SK-N-SH treated with all-trans-retinoic acid at 6 μM for 48 hours (cell line): ENCODE measurements at regions not wholly inside any gene's neighbourhood (a gene's known extent, or its start where the extent isn't known, plus 50 kb on each side); places are given as distances from the start of the nearest gene placed in this dataset.

ENCODE experiments used
- ATAC-seq: fragments of 200-7000 bp; cut with Tn5 transposase; 3 replicates; pipeline ENCODE4 v1.9.1; 2020; ENCODE audit warnings: mild to moderate bottlenecking, moderate library complexity
- BACH2 ChIP-seq: fragments of 250-450 bp; sonication (Bioruptor Pico); IDR thresholded peaks from 2 replicates; pipeline ENCODE4 v1.9.0; 2021; ENCODE audit warnings: mild to moderate bottlenecking, borderline replicate concordance
- CSDC2 ChIP-seq: fragments of 250-450 bp; sonication (Bioruptor Pico); IDR thresholded peaks from 2 replicates; pipeline ENCODE4 v1.5.0; 2020; ENCODE audit warnings: mild to moderate bottlenecking, moderate library complexity
- GLIS3 ChIP-seq: fragments of 250-450 bp; sonication (Bioruptor Pico); IDR thresholded peaks from 2 replicates; pipeline ENCODE4 v1.5.0; 2020; ENCODE audit warnings: mild to moderate bottlenecking, moderate library complexity
- ISL1 ChIP-seq: fragments of 250-450 bp; sonication (Bioruptor Pico); IDR thresholded peaks from 2 replicates; pipeline ENCODE4 v2.1.2; 2022; ENCODE audit warnings: mild to moderate bottlenecking, moderate library complexity
- OSR1 ChIP-seq: fragments of 250-450 bp; sonication (Bioruptor Pico); IDR thresholded peaks from 2 replicates; pipeline ENCODE4 v1.8.0; 2022; ENCODE audit warnings: moderate library complexity, mild to moderate bottlenecking, inconsistent platforms
- RARB ChIP-seq: fragments of 250-450 bp; sonication (Bioruptor Pico); IDR thresholded peaks from 2 replicates; pipeline ENCODE4 v1.8.0; 2021; ENCODE audit warnings: mild to moderate bottlenecking, moderate library complexity
- SNAI2 ChIP-seq: fragments of 250-450 bp; sonication (Bioruptor Pico); IDR thresholded peaks from 2 replicates; pipeline ENCODE4 v1.5.0; 2020; ENCODE audit warnings: mild to moderate bottlenecking, moderate library complexity
- TCF4 ChIP-seq: fragments of 250-450 bp; sonication (Bioruptor Pico); IDR thresholded peaks from 2 replicates; pipeline ENCODE4 v1.8.0; 2021; ENCODE audit warnings: mild to moderate bottlenecking, moderate library complexity, borderline replicate concordance
- TOX ChIP-seq: fragments of 250-450 bp; sonication (Bioruptor Pico); IDR thresholded peaks from 2 replicates; pipeline ENCODE4 v1.8.0; 2021; ENCODE audit warnings: mild to moderate bottlenecking, moderate library complexity, borderline replicate concordance
- ZC3H10 ChIP-seq: fragments of 250-450 bp; sonication (Bioruptor Pico); IDR thresholded peaks from 2 replicates; pipeline ENCODE4 v1.5.1; 2021; ENCODE audit warnings: mild to moderate bottlenecking, moderate library complexity
- ZFP3 ChIP-seq: fragments of 250-450 bp; sonication (Bioruptor Pico); IDR thresholded peaks from 2 replicates; pipeline ENCODE4 v1.5.0; 2020; ENCODE audit warnings: mild to moderate bottlenecking, moderate library complexity
- ZNF565 ChIP-seq: fragments of 450-650 bp; formaldehyde crosslinking; conservative IDR thresholded peaks from 2 replicates; pipeline ENCODE4 v1.5.0; 2020; ENCODE audit warnings: low read depth, mild to moderate bottlenecking, moderate library complexity
- TF ChIP-seq, protein P1 (sequence below): fragments of 250-450 bp; sonication (Bioruptor Pico); IDR thresholded peaks from 2 replicates; pipeline ENCODE4 v1.5.1; 2020; ENCODE audit warnings: low read depth, mild to moderate bottlenecking, moderate library complexity
- TF ChIP-seq, protein P2 (sequence below): fragments of 250-450 bp; sonication (Bioruptor Pico); IDR thresholded peaks from 2 replicates; pipeline ENCODE4 v1.8.0; 2020; ENCODE audit warnings: mild to moderate bottlenecking, moderate library complexity, borderline replicate concordance
- TF ChIP-seq, protein P3 (sequence below): fragments of 250-450 bp; sonication (Bioruptor Pico); IDR thresholded peaks from 2 replicates; pipeline ENCODE4 v1.5.0; 2020; ENCODE audit warnings: mild to moderate bottlenecking, moderate library complexity
- TF ChIP-seq, protein P4 (sequence below): fragments of 250-450 bp; sonication (Bioruptor Pico); IDR thresholded peaks from 2 replicates; pipeline ENCODE4 v1.5.1; 2021; ENCODE audit warnings: mild to moderate bottlenecking, moderate library complexity

DNA sequence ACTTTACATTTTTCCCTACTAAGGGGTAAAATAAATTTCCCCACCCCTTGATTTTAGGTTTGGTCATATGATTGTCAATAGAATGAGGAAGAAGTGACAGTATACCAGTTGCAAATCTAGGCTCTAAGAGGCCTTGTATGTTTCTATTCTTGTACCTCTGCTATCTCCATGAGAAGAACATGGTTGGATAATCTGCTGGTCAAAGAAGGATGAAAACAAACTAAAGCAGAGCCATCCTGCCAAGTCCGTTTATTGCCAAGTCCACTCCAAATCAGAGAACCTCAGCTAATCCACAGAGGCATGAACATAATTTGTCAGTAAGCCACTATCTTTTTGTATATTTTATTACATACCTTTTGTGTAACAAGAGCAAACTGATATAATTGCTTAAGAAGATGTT lies 98.0 kb downstream of the CRPPA start:
- ATAC-seq, result no peak
- no peak for TF ChIP-seq OSR1
- no peak for TF ChIP-seq ZNF565 (CRISPR knock-in tag)
- no peak for TF ChIP-seq BACH2 (CRISPR knock-in tag)
- TF ChIP-seq, protein P1, sequence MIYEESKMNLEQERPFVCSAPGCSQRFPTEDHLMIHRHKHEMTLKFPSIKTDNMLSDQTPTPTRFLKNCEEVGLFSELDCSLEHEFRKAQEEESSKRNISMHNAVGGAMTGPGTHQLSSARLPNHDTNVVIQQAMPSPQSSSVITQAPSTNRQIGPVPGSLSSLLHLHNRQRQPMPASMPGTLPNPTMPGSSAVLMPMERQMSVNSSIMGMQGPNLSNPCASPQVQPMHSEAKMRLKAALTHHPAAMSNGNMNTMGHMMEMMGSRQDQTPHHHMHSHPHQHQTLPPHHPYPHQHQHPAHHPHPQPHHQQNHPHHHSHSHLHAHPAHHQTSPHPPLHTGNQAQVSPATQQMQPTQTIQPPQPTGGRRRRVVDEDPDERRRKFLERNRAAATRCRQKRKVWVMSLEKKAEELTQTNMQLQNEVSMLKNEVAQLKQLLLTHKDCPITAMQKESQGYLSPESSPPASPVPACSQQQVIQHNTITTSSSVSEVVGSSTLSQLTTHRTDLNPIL (CRISPR knock-in tag), result no peak
- no peak for TF ChIP-seq TCF4
- TF ChIP-seq SNAI2 (CRISPR knock-in tag), result no peak
- TF ChIP-seq, all 23 proteins: peak for 0

DNA sequence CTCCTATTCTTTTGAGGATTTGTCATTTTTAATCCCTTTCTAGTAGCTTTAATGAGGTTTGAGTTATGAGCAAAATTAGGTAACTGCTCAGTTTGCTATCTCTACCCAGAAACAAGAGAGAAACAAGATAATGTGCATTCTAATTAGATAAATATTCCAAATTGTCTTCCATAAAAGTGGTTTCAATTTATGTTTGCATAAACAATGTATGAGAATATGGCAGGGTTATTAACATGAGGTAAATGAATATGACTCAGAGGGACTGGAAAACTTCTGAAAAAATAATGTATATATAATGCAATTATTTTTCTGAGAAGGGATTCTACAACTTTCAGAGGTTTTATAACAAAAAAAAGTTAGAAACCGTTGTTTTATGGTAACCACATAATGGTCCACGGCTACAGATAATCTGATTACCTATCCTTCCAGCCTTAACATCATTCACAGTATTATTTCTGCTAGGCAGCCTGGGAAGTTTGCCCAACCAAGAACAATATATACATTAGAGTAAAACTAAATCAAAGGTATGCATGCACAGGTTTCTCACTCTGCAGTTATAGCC lies 101.2 kb downstream of the CRPPA start:
- ATAC-seq, result no peak
- peak; percentile 88 for TF ChIP-seq ISL1 (CRISPR knock-in tag)
- TF ChIP-seq RARB (CRISPR knock-in tag), result no peak
- no peak for TF ChIP-seq ZNF565 (CRISPR knock-in tag)
- 0 out of 2 replicates have a peak, but pooled peaks have one; percentile 36 for TF ChIP-seq TCF4
- TF ChIP-seq ZC3H10, result peak; percentile 5
- TF ChIP-seq, protein P2, sequence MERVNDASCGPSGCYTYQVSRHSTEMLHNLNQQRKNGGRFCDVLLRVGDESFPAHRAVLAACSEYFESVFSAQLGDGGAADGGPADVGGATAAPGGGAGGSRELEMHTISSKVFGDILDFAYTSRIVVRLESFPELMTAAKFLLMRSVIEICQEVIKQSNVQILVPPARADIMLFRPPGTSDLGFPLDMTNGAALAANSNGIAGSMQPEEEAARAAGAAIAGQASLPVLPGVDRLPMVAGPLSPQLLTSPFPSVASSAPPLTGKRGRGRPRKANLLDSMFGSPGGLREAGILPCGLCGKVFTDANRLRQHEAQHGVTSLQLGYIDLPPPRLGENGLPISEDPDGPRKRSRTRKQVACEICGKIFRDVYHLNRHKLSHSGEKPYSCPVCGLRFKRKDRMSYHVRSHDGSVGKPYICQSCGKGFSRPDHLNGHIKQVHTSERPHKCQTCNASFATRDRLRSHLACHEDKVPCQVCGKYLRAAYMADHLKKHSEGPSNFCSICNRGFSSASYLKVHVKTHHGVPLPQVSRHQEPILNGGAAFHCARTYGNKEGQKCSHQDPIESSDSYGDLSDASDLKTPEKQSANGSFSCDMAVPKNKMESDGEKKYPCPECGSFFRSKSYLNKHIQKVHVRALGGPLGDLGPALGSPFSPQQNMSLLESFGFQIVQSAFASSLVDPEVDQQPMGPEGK (CRISPR knock-in tag), result peak; percentile 79; the same call in 1 of the 2 replicates
- TF ChIP-seq GLIS3 (CRISPR knock-in tag), result peak; percentile 86; the same call in 1 of the 2 replicates
- 0 out of 2 replicates have a peak, but pooled peaks have one; percentile 24 for TF ChIP-seq CSDC2 (CRISPR knock-in tag)
- TF ChIP-seq, protein P3, sequence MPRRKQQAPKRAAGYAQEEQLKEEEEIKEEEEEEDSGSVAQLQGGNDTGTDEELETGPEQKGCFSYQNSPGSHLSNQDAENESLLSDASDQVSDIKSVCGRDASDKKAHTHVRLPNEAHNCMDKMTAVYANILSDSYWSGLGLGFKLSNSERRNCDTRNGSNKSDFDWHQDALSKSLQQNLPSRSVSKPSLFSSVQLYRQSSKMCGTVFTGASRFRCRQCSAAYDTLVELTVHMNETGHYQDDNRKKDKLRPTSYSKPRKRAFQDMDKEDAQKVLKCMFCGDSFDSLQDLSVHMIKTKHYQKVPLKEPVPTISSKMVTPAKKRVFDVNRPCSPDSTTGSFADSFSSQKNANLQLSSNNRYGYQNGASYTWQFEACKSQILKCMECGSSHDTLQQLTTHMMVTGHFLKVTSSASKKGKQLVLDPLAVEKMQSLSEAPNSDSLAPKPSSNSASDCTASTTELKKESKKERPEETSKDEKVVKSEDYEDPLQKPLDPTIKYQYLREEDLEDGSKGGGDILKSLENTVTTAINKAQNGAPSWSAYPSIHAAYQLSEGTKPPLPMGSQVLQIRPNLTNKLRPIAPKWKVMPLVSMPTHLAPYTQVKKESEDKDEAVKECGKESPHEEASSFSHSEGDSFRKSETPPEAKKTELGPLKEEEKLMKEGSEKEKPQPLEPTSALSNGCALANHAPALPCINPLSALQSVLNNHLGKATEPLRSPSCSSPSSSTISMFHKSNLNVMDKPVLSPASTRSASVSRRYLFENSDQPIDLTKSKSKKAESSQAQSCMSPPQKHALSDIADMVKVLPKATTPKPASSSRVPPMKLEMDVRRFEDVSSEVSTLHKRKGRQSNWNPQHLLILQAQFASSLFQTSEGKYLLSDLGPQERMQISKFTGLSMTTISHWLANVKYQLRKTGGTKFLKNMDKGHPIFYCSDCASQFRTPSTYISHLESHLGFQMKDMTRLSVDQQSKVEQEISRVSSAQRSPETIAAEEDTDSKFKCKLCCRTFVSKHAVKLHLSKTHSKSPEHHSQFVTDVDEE, result no peak
- TF ChIP-seq TOX, result no peak
- TF ChIP-seq, protein P4, sequence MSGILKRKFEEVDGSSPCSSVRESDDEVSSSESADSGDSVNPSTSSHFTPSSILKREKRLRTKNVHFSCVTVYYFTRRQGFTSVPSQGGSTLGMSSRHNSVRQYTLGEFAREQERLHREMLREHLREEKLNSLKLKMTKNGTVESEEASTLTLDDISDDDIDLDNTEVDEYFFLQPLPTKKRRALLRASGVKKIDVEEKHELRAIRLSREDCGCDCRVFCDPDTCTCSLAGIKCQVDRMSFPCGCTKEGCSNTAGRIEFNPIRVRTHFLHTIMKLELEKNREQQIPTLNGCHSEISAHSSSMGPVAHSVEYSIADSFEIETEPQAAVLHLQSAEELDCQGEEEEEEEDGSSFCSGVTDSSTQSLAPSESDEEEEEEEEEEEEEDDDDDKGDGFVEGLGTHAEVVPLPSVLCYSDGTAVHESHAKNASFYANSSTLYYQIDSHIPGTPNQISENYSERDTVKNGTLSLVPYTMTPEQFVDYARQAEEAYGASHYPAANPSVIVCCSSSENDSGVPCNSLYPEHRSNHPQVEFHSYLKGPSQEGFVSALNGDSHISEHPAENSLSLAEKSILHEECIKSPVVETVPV (CRISPR knock-in tag), result 0 out of 2 replicates have a peak, but pooled peaks have one; percentile 59
- TF ChIP-seq BACH2 (CRISPR knock-in tag), result no peak
- TF ChIP-seq ZFP3 (CRISPR knock-in tag), result no peak
- TF ChIP-seq, all 23 proteins: peak for 7

DNA sequence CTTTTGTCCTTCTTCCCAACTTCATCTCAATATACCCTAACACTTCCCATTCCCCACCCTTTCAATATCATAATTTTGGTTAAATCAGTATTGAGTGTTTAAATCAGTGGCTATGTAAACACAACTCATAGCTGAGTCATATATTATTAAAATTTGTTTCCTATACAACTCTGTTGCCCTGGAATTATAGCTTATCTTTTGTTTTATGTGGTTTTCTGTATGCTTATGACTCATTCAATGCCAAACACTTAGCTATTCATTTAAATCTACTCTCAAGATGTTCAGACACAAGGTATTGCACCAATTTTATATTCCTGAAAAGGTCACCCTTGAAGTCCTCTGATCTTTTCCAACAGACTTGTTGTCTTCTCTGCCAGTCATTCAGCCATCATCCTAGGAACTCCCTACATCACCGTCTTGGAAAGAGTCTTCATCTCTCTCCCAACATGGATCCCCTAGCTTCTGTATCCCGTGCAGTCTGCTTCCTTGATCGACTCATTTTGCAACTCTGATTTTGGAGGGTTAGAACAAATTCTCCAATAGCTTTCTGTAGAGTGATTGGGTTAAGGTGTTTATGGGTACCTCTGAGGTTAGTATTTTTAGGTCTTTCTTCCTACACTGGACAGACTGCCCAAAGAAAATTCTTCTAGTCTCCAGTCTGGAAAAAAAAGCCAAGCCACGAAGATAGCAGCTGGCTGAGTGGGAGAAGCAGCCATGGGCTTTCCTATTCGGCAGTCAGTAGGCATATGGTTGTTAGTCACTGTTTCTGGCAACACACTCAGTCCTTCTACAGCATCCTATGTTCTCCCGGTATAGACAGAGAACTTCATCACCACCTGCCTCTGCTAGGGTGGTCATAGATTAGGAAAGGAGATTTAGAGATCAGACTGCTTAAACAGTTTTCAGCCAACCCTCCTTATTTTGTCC lies 102.1 kb downstream of the CRPPA start:
- TF ChIP-seq, protein P1 (CRISPR knock-in tag), result peak; percentile 50; the same call in 1 of the 2 replicates
- TF ChIP-seq ISL1 (CRISPR knock-in tag) (peak; percentile 44; the same call in 1 of the 2 replicates), ZFP3 (CRISPR knock-in tag) (no peak), TOX (no peak)
- TF ChIP-seq, protein P2 (CRISPR knock-in tag), result peak; percentile 54; the same call in 1 of the 2 replicates
- ATAC-seq, result no peak
